ENCODE measurements at regions not wholly inside any gene's neighbourhood (a gene's known extent, or its start where the extent isn't known, plus 50 kb on each side); places are given as distances from the start of the nearest gene placed in this dataset.

- no peak overlapping the region for H3K4me3 ChIP-seq (ENCODE audit: low read depth, low read length)
- no peak for TF ChIP-seq CTCF (IDR thresholded peaks at IDR 0.05; ENCODE audit: low read depth, low read length)
- DNase-seq (ENCODE audit: low read depth, low spot score): no peak
- in situ Hi-C loops (cut with HindIII; ENCODE audit: low sequenced_read_pairs): no loop called here
Observed at GRCh38 chr1:73564294-73564693, 633.7 kb downstream of the LRRIQ3 start.

- no peak for DNase-seq (ENCODE audit: low read depth, low spot score)
- in situ Hi-C loops (cut with HindIII; ENCODE audit: low sequenced_read_pairs): no loop called here
- no peak for TF ChIP-seq CTCF (IDR thresholded peaks at IDR 0.05; ENCODE audit: low read depth, low read length)
Observed at GRCh38 chr1:73556270-73556669, 641.7 kb downstream of the LRRIQ3 start.

GRCh38 chr1:73537400-73537799, 660.6 kb downstream of the LRRIQ3 start:
- H3K4me3 ChIP-seq (ENCODE audit: low read depth, low read length): no peak overlapping the region
- DNase-seq (ENCODE audit: low read depth, low spot score): no peak
- no peak for TF ChIP-seq CTCF (IDR thresholded peaks at IDR 0.05; ENCODE audit: low read depth, low read length)
- in situ Hi-C loops (cut with HindIII; ENCODE audit: low sequenced_read_pairs): no loop called here

More at GRCh38 chr1:73556270-73556669, 641.7 kb downstream of the LRRIQ3 start:
- H3K4me3 ChIP-seq (ENCODE audit: low read depth, low read length): no peak overlapping the region

GRCh38 chr1:73517603-73518191, 680.3 kb downstream of the LRRIQ3 start:
- in situ Hi-C loops (cut with HindIII; ENCODE audit: low sequenced_read_pairs): no loop called here
- no peak for TF ChIP-seq CTCF (IDR thresholded peaks at IDR 0.05; ENCODE audit: low read depth, low read length)
- H3K4me3 ChIP-seq (ENCODE audit: low read depth, low read length): no peak overlapping the region
- no peak for DNase-seq (ENCODE audit: low read depth, low spot score)

GRCh38 chr1:73516451-73516850, 681.5 kb downstream of the LRRIQ3 start:
- H3K4me3 ChIP-seq (ENCODE audit: low read depth, low read length): no peak overlapping the region
- no peak for TF ChIP-seq CTCF (IDR thresholded peaks at IDR 0.05; ENCODE audit: low read depth, low read length)
- in situ Hi-C loops (cut with HindIII; ENCODE audit: low sequenced_read_pairs): no loop called here
- no peak for DNase-seq (ENCODE audit: low read depth, low spot score)

GRCh38 chr1:73511038-73511437, 686.9 kb downstream of the LRRIQ3 start:
- in situ Hi-C loops (cut with HindIII; ENCODE audit: low sequenced_read_pairs): no loop called here

More at GRCh38 chr1:73511038-73511437, 686.9 kb downstream of the LRRIQ3 start:
- H3K4me3 ChIP-seq (ENCODE audit: low read depth, low read length): no peak overlapping the region
- no peak for DNase-seq (ENCODE audit: low read depth, low spot score)
- TF ChIP-seq CTCF (IDR thresholded peaks at IDR 0.05; ENCODE audit: low read depth, low read length): no peak
